SU-DHL-6 (cell line): ENCODE measurements at regions not wholly inside any gene's neighbourhood (a gene's known extent, or its start where the extent isn't known, plus 50 kb on each side); places are given as distances from the start of the nearest gene placed in this dataset.

Experiments used
- H2AFZ ChIP-seq: fragments of 200-600 bp; sonication (generic); 2 replicates; pipeline ENCODE4 v1.6.1; 2014; ENCODE audit warnings: low read depth, mild to moderate bottlenecking, moderate library complexity, mixed read lengths, antibody characterized with exemption, low read length; ENCODE audit not compliant: severe bottlenecking
- H3F3A ChIP-seq: fragments of 200-600 bp; shearing (Covaris generic); 2 replicates; pipeline ENCODE4 v1.6.0; 2016; ENCODE audit warnings: antibody characterized with exemption, mild to moderate bottlenecking; ENCODE audit not compliant: insufficient read depth
- H3K27ac ChIP-seq: fragments of 200-600 bp; sonication (generic); 2 replicates; pipeline ENCODE4 v1.5.1; 2016; ENCODE audit warnings: low read depth, mild to moderate bottlenecking, low read length, moderate library complexity, mixed read lengths
- H3K27me3 ChIP-seq: fragments of 200-600 bp; sonication (generic), shearing (Covaris generic); 2 replicates; pipeline ENCODE4 v1.6.0; 2014; ENCODE audit warnings: mild to moderate bottlenecking, low read length
- H3K36me3 ChIP-seq: fragments of 200-600 bp; sonication (generic); 2 replicates; pipeline ENCODE4 v1.6.1; 2014; ENCODE audit warnings: mild to moderate bottlenecking, low read length, mixed read lengths
- H3K4me2 ChIP-seq: fragments of 300-600, 200-600 bp; shearing (Covaris generic), sonication (generic); 2 replicates; pipeline ENCODE4 v1.6.0; 2014; ENCODE audit warnings: low read length, low read depth, mild to moderate bottlenecking; ENCODE audit not compliant: poor library complexity, severe bottlenecking
- H3K4me3 ChIP-seq: fragments of 200-600 bp; sonication (generic); 2 replicates; pipeline ENCODE4 v1.5.1; 2014; ENCODE audit warnings: antibody characterized with exemption, low read length, mild to moderate bottlenecking, mixed read lengths; ENCODE audit not compliant: insufficient read depth, poor library complexity, severe bottlenecking
- H3K79me2 ChIP-seq: fragments of 200-600 bp; sonication (generic); 2 replicates; pipeline ENCODE4 v1.6.1; 2014; ENCODE audit warnings: mild to moderate bottlenecking, low read length, moderate library complexity; ENCODE audit not compliant: insufficient read depth
- H3K9ac ChIP-seq: fragments of 200-600 bp; sonication (generic); 2 replicates; pipeline ENCODE4 v1.7.0; 2014; ENCODE audit warnings: mild to moderate bottlenecking, low read length
- H3K9me2 ChIP-seq: fragments of 200-600 bp; sonication (generic); replicated peaks from 2 replicates; pipeline ENCODE4 v1.6.1; 2014; ENCODE audit warnings: low read length; ENCODE audit not compliant: insufficient read depth
- H3K9me3 ChIP-seq: fragments of 200-600 bp; sonication (generic); 2 replicates; pipeline ENCODE4 v1.6.1; 2014; ENCODE audit warnings: low read length, mixed read lengths; ENCODE audit not compliant: insufficient read depth
- H4K20me1 ChIP-seq: fragments of 200-600 bp; sonication (generic); 2 replicates; pipeline ENCODE4 v1.6.1; 2014; ENCODE audit warnings: low read depth, mild to moderate bottlenecking, antibody characterized with exemption, low read length, moderate library complexity, mixed read lengths
- EZH2phosphoT487 ChIP-seq: fragments of 200-600 bp; sonication (generic), shearing (Covaris generic); conservative IDR thresholded peaks from 2 replicates; pipeline ENCODE4 v1.6.1; 2018; ENCODE audit warnings: mild to moderate bottlenecking, antibody characterized with exemption, low read length, moderate library complexity, mixed read lengths
- TF ChIP-seq, protein P1 (sequence below): fragments of 200-600 bp; sonication (generic); IDR thresholded peaks from one replicate; pipeline ENCODE4 v1.5.1; 2017; ENCODE audit warnings: antibody characterized with exemption, mild to moderate bottlenecking, low read length, moderate library complexity; ENCODE audit not compliant: insufficient read depth, poor library complexity, severe bottlenecking

DNA sequence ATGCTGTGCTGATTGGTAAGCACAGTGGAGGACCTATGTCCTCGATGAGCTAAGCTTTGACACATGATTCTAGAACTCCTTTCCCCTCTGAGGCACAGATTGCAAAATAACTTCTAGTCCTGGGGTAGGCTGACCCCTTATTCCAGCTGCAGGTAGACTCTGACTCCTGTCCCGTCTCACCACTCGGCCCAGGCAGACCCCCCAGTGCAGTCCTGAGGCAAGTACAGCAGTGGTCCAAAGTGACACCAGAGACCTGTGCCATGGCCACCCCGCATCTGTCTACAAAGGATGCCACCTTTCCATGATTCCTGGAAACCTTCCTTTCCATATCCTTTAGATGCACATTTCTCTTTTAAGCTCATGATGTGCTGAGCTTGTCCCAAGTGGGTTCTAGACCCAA lies 482.5 kb downstream of the ZNF536 start:
- Histone ChIP-seq H3K36me3 (no peaks in the 10 kb centered on the region), H4K20me1 (no peaks in the 10 kb centered on the region), H3K27ac (no peak overlapping the region), H3K9me3 (no peaks in the 10 kb centered on the region), H2AFZ (no peak overlapping the region), H3K4me3 (no peak overlapping the region), H3F3A (no peaks in the 10 kb centered on the region), H3K27me3 (no peaks in the 10 kb centered on the region), H3K4me2 (no peak overlapping the region), H3K9me2 (no peaks in the 10 kb centered on the region), H3K9ac (no peak overlapping the region), H3K79me2 (no peaks in the 10 kb centered on the region)
- TF ChIP-seq, protein P1, sequence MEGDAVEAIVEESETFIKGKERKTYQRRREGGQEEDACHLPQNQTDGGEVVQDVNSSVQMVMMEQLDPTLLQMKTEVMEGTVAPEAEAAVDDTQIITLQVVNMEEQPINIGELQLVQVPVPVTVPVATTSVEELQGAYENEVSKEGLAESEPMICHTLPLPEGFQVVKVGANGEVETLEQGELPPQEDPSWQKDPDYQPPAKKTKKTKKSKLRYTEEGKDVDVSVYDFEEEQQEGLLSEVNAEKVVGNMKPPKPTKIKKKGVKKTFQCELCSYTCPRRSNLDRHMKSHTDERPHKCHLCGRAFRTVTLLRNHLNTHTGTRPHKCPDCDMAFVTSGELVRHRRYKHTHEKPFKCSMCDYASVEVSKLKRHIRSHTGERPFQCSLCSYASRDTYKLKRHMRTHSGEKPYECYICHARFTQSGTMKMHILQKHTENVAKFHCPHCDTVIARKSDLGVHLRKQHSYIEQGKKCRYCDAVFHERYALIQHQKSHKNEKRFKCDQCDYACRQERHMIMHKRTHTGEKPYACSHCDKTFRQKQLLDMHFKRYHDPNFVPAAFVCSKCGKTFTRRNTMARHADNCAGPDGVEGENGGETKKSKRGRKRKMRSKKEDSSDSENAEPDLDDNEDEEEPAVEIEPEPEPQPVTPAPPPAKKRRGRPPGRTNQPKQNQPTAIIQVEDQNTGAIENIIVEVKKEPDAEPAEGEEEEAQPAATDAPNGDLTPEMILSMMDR: no peak
- no peak for TF ChIP-seq EZH2phosphoT487

DNA sequence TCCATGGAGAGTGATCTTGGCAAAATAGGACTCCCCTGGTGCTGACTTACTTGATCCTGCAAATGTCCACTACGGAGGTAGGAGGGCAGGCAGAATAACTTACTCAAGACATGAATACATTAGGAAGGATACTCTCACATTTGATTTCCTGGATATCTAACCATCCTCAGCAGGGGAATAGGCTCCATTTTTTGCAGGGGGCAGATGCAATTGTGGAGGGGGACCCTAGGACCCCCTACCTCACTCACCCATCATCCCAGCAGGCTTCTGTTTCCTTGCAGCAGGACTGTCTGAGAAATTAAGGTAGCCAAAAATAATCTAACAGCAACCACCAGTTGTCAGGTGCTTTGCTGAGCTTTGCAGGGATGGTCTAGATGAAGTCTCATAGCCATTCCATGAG lies 482.0 kb downstream of the ZNF536 start:
- H3K9ac ChIP-seq: no peak overlapping the region
- H3K9me2 ChIP-seq: no peaks in the 10 kb centered on the region
- no peaks in the 10 kb centered on the region for H3F3A ChIP-seq
- no peaks in the 10 kb centered on the region for H3K9me3 ChIP-seq
- H3K79me2 ChIP-seq: no peaks in the 10 kb centered on the region
- no peaks in the 10 kb centered on the region for H3K36me3 ChIP-seq
- no peak overlapping the region for H3K4me3 ChIP-seq
- no peak overlapping the region for H3K27ac ChIP-seq
- H3K27me3 ChIP-seq: no peaks in the 10 kb centered on the region
- no peaks in the 10 kb centered on the region for H4K20me1 ChIP-seq
- H2AFZ ChIP-seq: no peak overlapping the region
- no peak for TF ChIP-seq EZH2phosphoT487
- TF ChIP-seq, protein P1: no peak
- no peak overlapping the region for H3K4me2 ChIP-seq

DNA sequence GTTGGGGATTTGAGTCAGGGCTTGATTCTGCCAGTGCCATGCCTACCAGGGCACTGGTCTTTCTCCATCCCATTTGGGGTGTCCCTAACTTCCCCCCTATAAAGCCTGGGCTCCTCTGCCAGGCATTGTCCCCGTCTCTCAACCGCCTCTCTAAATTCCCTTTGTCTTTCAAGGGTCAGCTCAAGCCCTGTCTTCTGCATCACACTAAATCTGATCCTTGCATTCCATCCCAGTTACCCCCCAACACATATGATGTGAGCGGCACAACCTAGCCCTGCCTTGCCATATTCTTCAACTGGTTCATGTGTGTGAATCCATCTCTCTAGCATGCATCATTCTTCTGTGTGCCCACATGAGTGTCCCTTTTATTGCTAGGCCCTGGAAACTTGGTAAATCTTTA lies 480.9 kb downstream of the ZNF536 start:
- Histone ChIP-seq H2AFZ (no peak overlapping the region), H4K20me1 (no peaks in the 10 kb centered on the region), H3K27ac (no peak overlapping the region), H3K9me3 (no peaks in the 10 kb centered on the region), H3K4me3 (no peak overlapping the region), H3K79me2 (no peaks in the 10 kb centered on the region), H3K9ac (no peak overlapping the region), H3K36me3 (no peaks in the 10 kb centered on the region), H3F3A (no peaks in the 10 kb centered on the region), H3K4me2 (no peak overlapping the region), H3K27me3 (no peaks in the 10 kb centered on the region), H3K9me2 (no peaks in the 10 kb centered on the region)
- TF ChIP-seq, protein P1: no peak
- TF ChIP-seq EZH2phosphoT487: no peak
